ENCODE measurements at regions not wholly inside any gene's neighbourhood (a gene's known extent, or its start where the extent isn't known, plus 50 kb on each side); places are given as distances from the start of the nearest gene placed in this dataset.

DNA sequence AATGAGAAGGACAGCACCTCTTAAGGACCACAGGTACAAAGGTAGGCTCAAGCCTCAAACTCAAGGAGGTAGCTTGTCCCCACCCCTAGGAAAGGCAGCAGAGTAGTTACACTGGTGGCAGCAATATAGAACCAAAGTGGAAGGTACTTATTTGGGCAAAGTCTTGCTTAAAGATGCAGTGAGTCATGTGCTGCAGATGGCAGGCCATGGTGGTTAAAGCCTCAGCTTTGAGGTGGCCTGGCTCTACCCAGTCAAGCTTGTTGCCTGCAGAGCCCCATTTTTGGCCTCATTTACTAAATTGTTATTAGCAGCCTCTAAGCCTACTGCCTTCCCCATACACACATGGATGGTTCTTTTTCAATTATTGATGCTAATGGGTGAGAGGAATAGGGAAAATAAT, 146.0 kb downstream of the ELOVL4 start:
- TF ChIP-seq ZNF175 (tag by site-specific recombination; IDR thresholded peaks at IDR 0.05) (no peak), KLF16 (tag by site-specific recombination; IDR thresholded peaks at IDR 0.05) (no peak), YY1 (tag by site-specific recombination; IDR thresholded peaks at IDR 0.05) (no peak), ZBTB8A (tag by site-specific recombination; IDR thresholded peaks at IDR 0.05) (no peak), ZFP3 (tag by site-specific recombination; IDR thresholded peaks at IDR 0.05; ENCODE audit: low read depth) (no peak)
- TF ChIP-seq, protein P1, sequence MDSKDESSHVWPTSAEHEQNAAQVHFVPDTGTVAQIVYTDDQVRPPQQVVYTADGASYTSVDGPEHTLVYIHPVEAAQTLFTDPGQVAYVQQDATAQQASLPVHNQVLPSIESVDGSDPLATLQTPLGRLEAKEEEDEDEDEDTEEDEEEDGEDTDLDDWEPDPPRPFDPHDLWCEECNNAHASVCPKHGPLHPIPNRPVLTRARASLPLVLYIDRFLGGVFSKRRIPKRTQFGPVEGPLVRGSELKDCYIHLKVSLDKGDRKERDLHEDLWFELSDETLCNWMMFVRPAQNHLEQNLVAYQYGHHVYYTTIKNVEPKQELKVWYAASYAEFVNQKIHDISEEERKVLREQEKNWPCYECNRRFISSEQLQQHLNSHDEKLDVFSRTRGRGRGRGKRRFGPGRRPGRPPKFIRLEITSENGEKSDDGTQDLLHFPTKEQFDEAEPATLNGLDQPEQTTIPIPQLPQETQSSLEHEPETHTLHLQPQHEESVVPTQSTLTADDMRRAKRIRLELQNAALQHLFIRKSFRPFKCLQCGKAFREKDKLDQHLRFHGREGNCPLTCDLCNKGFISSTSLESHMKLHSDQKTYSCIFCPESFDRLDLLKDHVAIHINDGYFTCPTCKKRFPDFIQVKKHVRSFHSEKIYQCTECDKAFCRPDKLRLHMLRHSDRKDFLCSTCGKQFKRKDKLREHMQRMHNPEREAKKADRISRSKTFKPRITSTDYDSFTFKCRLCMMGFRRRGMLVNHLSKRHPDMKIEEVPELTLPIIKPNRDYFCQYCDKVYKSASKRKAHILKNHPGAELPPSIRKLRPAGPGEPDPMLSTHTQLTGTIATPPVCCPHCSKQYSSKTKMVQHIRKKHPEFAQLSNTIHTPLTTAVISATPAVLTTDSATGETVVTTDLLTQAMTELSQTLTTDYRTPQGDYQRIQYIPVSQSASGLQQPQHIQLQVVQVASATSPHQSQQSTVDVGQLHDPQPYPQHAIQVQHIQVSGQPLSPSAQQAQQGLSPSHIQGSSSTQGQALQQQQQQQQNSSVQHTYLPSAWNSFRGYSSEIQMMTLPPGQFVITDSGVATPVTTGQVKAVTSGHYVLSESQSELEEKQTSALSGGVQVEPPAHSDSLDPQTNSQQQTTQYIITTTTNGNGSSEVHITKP (tag by site-specific recombination; IDR thresholded peaks at IDR 0.05): no peak
- TF ChIP-seq, protein P2, sequence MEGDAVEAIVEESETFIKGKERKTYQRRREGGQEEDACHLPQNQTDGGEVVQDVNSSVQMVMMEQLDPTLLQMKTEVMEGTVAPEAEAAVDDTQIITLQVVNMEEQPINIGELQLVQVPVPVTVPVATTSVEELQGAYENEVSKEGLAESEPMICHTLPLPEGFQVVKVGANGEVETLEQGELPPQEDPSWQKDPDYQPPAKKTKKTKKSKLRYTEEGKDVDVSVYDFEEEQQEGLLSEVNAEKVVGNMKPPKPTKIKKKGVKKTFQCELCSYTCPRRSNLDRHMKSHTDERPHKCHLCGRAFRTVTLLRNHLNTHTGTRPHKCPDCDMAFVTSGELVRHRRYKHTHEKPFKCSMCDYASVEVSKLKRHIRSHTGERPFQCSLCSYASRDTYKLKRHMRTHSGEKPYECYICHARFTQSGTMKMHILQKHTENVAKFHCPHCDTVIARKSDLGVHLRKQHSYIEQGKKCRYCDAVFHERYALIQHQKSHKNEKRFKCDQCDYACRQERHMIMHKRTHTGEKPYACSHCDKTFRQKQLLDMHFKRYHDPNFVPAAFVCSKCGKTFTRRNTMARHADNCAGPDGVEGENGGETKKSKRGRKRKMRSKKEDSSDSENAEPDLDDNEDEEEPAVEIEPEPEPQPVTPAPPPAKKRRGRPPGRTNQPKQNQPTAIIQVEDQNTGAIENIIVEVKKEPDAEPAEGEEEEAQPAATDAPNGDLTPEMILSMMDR (tag by site-specific recombination; IDR thresholded peaks at IDR 0.05): no peak
- TF ChIP-seq, protein P3, sequence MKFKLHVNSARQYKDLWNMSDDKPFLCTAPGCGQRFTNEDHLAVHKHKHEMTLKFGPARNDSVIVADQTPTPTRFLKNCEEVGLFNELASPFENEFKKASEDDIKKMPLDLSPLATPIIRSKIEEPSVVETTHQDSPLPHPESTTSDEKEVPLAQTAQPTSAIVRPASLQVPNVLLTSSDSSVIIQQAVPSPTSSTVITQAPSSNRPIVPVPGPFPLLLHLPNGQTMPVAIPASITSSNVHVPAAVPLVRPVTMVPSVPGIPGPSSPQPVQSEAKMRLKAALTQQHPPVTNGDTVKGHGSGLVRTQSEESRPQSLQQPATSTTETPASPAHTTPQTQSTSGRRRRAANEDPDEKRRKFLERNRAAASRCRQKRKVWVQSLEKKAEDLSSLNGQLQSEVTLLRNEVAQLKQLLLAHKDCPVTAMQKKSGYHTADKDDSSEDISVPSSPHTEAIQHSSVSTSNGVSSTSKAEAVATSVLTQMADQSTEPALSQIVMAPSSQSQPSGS (tag by site-specific recombination; IDR thresholded peaks at IDR 0.05; ENCODE audit: low read depth): no peak
